ENCODE measurements at regions not wholly inside any gene's neighbourhood (a gene's known extent, or its start where the extent isn't known, plus 50 kb on each side); places are given as distances from the start of the nearest gene placed in this dataset.

DNA sequence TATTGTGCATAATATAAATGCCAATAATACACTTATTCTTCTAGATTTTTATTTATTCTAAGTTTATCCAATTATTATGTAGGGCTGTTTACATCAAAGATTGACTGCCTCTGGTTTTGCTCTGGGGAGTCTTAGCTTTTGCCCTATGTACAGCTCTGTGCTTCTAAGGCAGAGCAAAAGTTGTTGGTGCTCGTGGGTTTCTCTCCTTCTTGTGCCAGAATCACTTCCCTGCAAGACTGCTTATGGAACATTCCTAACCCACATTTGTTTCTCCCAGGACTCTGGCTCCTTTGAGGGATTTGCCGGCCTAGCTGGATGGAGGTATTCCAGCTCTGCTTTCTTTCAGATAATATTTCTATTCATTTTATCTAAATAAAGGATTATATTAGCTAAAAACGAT, 849.1 kb downstream of the USP25 start:
- TF ChIP-seq, protein P1, sequence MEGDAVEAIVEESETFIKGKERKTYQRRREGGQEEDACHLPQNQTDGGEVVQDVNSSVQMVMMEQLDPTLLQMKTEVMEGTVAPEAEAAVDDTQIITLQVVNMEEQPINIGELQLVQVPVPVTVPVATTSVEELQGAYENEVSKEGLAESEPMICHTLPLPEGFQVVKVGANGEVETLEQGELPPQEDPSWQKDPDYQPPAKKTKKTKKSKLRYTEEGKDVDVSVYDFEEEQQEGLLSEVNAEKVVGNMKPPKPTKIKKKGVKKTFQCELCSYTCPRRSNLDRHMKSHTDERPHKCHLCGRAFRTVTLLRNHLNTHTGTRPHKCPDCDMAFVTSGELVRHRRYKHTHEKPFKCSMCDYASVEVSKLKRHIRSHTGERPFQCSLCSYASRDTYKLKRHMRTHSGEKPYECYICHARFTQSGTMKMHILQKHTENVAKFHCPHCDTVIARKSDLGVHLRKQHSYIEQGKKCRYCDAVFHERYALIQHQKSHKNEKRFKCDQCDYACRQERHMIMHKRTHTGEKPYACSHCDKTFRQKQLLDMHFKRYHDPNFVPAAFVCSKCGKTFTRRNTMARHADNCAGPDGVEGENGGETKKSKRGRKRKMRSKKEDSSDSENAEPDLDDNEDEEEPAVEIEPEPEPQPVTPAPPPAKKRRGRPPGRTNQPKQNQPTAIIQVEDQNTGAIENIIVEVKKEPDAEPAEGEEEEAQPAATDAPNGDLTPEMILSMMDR (IDR thresholded peaks at IDR 0.05), result no peak
- H3K9me3 Mint-ChIP-seq, result no peaks in the 10 kb centered on the region
- peaks cover 36% of the 10 kb centered on the region for H3K4me1 Mint-ChIP-seq (ENCODE audit: low read depth)
- H3K36me3 Mint-ChIP-seq (ENCODE audit: low read depth), result no peaks in the 10 kb centered on the region; the same call in 1 of the 2 replicates
- H3K27me3 Mint-ChIP-seq (ENCODE audit: insufficient read depth), result peaks cover 2% of the 10 kb centered on the region; the same call in 1 of the 2 replicates
- no peak overlapping the region for H3K27ac Mint-ChIP-seq
- DNase-seq, result no peak
- no peak overlapping the region for H3K4me3 Mint-ChIP-seq

DNA sequence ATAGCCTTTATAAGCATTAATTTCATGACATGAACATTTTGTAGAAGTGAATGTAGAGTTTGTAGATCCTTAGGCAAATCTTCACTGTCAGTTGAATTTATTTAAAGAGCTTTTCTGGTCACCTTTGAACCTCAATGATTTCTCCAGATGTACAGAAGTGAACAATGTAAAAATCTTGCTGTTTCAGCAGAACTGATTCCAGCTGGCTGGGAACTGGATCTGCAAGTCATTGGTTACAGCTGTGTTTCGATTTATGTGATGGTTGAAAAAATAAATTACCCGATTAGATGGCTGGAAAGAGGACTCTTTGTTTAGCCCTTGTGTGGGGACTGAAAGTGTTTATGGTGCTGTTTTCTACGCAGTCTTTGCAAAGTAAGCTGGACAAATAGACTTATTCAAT, 849.8 kb downstream of the USP25 start:
- peak overlapping the region; percentile 14; the same call in 1 of the 2 replicates for H3K27ac Mint-ChIP-seq
- H3K9me3 Mint-ChIP-seq, result no peaks in the 10 kb centered on the region
- peaks cover 2% of the 10 kb centered on the region; the same call in 1 of the 2 replicates for H3K27me3 Mint-ChIP-seq (ENCODE audit: insufficient read depth)
- H3K4me3 Mint-ChIP-seq, result peak overlapping the region; percentile 55; the same call in 1 of the 2 replicates
- no peak for DNase-seq
- H3K4me1 Mint-ChIP-seq (ENCODE audit: low read depth), result peaks cover 29% of the 10 kb centered on the region
- TF ChIP-seq, protein P1 (IDR thresholded peaks at IDR 0.05), result no peak
- H3K36me3 Mint-ChIP-seq (ENCODE audit: low read depth), result no peaks in the 10 kb centered on the region; the same call in 1 of the 2 replicates

DNA sequence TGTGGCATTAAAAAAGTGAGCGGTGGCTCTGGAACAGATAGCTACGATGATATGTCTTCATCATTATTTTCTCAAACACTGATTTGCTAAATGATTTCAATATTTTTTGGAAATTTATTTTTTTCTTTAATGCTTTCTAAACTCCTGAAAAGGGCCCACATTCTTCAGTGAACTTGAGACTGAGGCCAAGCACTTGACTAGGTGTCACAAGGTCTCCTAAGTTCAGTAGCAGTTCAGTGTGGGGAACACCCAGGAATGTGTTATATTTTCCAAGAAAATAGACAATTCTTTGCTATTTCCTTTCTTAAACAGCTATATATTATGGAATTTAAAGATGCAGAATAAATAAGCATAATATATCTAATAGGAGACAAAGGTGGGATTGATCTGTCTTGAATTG, 850.9 kb downstream of the USP25 start:
- Mint-ChIP-seq H3K36me3 (ENCODE audit: low read depth) (no peaks in the 10 kb centered on the region), H3K27ac (no peak overlapping the region), H3K4me3 (no peak overlapping the region), H3K9me3 (no peaks in the 10 kb centered on the region), H3K27me3 (ENCODE audit: insufficient read depth) (peaks cover 2% of the 10 kb centered on the region; the same call in 1 of the 2 replicates), H3K4me1 (ENCODE audit: low read depth) (peaks cover 24% of the 10 kb centered on the region)
- TF ChIP-seq, protein P1 (IDR thresholded peaks at IDR 0.05), result no peak
- DNase-seq, result no peak

DNA sequence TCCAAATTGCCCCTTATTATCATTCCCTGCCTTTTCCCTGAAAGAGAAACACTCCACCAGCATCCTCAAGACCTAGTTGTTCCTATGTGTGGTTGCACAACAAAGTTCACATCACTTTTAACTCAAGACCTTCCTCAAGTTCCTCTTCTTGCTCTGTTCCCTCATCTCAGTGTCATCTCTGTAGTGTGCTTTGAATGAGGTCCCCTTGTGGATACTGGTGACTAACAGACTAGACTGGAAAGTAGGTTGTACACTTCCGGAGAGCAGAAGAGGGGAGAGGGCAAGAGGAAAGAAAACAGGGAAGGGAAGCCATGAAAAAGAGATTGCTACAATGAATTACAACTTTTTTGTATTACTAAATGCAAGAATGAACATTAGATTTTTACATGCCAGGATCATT, 853.8 kb downstream of the USP25 start:
- Mint-ChIP-seq H3K27ac (peak overlapping the region; percentile 4; the same call in 1 of the 2 replicates), H3K9me3 (no peaks in the 10 kb centered on the region), H3K4me1 (ENCODE audit: low read depth) (peaks cover 24% of the 10 kb centered on the region), H3K36me3 (ENCODE audit: low read depth) (no peaks in the 10 kb centered on the region), H3K4me3 (no peak overlapping the region), H3K27me3 (ENCODE audit: insufficient read depth) (peaks cover 2% of the 10 kb centered on the region; the same call in 1 of the 2 replicates)
- DNase-seq, result no peak
- TF ChIP-seq, protein P1 (IDR thresholded peaks at IDR 0.05), result no peak

DNA sequence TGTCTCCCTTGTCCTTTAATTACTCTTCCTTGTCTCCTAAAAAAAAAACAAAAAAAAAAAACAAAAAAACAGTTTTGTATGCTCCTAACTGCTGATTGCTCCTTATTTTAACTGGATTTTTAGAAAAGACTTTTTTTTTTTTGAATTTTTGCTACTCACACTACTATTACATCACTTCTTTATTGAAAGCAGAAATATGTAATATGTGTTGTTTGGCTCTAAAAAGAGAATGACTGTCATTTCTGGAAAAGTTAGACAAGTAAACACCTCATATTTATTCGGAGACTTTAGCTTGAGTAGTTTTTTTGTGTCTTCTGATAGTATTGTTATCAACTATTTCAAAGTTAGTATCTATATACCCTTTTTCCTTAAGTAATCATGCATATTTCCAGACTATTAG, 855.0 kb downstream of the USP25 start:
- H3K27me3 Mint-ChIP-seq (ENCODE audit: insufficient read depth), result peaks cover 2% of the 10 kb centered on the region; the same call in 1 of the 2 replicates
- no peak for DNase-seq
- H3K9me3 Mint-ChIP-seq, result no peaks in the 10 kb centered on the region
- no peak overlapping the region for H3K4me3 Mint-ChIP-seq
- H3K4me1 Mint-ChIP-seq (ENCODE audit: low read depth), result peaks cover 12% of the 10 kb centered on the region
- no peaks in the 10 kb centered on the region for H3K36me3 Mint-ChIP-seq (ENCODE audit: low read depth)
- H3K27ac Mint-ChIP-seq, result no peak overlapping the region
- TF ChIP-seq, protein P1 (IDR thresholded peaks at IDR 0.05), result no peak

DNA sequence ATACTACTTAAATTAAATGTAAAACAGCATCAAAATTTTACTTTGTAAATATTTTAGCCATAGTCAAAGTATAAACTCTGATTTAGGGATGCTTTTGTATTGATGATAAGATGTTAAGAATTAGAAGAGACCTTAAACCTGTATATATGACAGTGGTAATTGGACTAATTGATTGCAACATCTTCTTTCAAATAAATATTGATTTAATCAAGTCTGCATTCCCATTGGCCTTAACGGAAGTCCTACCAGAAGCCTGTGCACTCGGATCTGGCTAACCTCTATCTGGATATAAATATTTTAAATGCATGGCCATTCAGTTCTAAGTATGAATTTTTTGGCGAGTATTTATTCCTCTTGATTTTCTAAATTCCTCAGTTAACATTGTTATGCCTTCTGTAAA, 856.1 kb downstream of the USP25 start:
- Mint-ChIP-seq H3K9me3 (no peaks in the 10 kb centered on the region), H3K27ac (no peak overlapping the region), H3K36me3 (ENCODE audit: low read depth) (no peaks in the 10 kb centered on the region), H3K4me1 (ENCODE audit: low read depth) (peaks cover 6% of the 10 kb centered on the region), H3K4me3 (no peak overlapping the region), H3K27me3 (ENCODE audit: insufficient read depth) (peaks cover 2% of the 10 kb centered on the region; the same call in 1 of the 2 replicates)
- DNase-seq, result no peak
- TF ChIP-seq, protein P1 (IDR thresholded peaks at IDR 0.05), result no peak

All from HFFc6 (cell line).